ENCODE measurements at regions not wholly inside any gene's neighbourhood (a gene's known extent, or its start where the extent isn't known, plus 50 kb on each side); places are given as distances from the start of the nearest gene placed in this dataset.

DNA sequence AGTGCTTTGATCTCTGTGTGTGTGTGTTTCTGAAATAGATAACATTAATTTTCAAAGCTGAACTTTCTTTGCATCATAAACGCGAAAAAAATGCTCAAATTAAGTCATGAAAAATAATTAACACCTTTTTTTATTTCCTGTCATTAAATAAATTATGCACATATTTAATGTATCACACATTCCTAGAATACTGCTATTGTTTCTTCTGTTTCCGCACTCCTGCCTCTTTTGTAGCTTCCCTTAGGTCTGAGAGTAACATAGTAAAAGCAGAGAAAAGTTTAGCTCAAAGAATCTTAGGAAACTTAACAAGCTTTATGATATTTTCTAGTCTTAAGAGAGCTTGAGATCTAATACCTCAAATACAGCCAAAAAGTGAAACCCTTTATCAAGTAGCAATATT lies 504.2 kb downstream of the JRKL start:
- DNase-seq (ENCODE audit: low read depth), result no peak
- H3K4me3 ChIP-seq (ENCODE audit: low read depth, low read length), result no peak overlapping the region
- TF ChIP-seq CTCF (conservative IDR thresholded peaks at IDR 0.05; ENCODE audit: low read depth, low read length), result no peak

DNA sequence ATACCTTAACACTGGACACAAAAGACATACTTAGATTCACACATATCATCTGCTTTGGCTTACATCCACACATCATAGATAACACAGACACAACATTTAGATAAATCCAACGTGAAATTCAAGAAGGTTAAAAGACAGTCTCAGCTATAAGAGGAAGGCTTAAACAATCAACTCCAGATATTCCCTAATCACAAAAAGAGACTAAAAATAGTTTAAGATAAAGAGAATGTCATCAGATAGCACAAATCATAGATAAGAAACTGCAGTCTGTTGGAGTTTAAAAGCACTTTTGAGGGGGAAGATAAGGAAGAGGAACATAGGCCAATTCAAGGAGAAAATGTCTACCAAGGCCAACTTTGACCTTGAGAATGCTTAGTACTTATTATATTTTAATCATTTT lies 504.8 kb downstream of the JRKL start:
- DNase-seq (ENCODE audit: low read depth), result no peak
- no peak overlapping the region for H3K4me3 ChIP-seq (ENCODE audit: low read depth, low read length)
- TF ChIP-seq CTCF (conservative IDR thresholded peaks at IDR 0.05; ENCODE audit: low read depth, low read length), result no peak

GRCh38 chr11:96899971-96900370 lies 510.2 kb downstream of the JRKL start:
- no peak overlapping the region for H3K4me3 ChIP-seq (ENCODE audit: low read depth, low read length)
- DNase-seq (ENCODE audit: low read depth), result no peak
- TF ChIP-seq CTCF (conservative IDR thresholded peaks at IDR 0.05; ENCODE audit: low read depth, low read length), result no peak

DNA sequence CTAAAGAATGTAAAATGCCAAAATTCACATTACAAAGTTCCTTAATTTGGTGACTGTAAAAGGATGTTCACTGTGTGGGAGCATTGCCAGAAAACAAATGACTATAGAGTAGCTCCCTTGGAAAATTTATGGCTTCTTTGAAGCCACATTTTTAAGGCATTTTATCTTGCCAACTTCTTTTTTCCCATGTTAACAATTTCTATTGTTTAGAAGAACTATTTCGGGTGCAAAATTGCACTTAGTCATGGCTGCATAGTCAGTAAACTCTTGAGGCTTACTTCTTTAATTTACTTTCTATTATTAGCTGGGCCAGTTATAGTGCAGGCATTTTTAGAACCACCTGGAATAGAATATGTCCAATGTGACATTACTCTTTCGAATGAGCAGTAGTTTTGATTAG lies 515.3 kb downstream of the JRKL start:
- no peak for TF ChIP-seq CTCF (conservative IDR thresholded peaks at IDR 0.05; ENCODE audit: low read depth, low read length)
- DNase-seq (ENCODE audit: low read depth), result no peak
- no peak overlapping the region for H3K4me3 ChIP-seq (ENCODE audit: low read depth, low read length)

- no peak for TF ChIP-seq CTCF (conservative IDR thresholded peaks at IDR 0.05; ENCODE audit: low read depth, low read length)
These were observed 515.9 kb downstream of the JRKL start for GRCh38 chr11:96905663-96906062.

GRCh38 chr11:96906476-96906875 lies 516.7 kb downstream of the JRKL start:
- DNase-seq (ENCODE audit: low read depth), result no peak
- no peak overlapping the region for H3K4me3 ChIP-seq (ENCODE audit: low read depth, low read length)
- TF ChIP-seq CTCF (conservative IDR thresholded peaks at IDR 0.05; ENCODE audit: low read depth, low read length), result no peak

More at GRCh38 chr11:96905663-96906062, 515.9 kb downstream of the JRKL start:
- H3K4me3 ChIP-seq (ENCODE audit: low read depth, low read length), result no peak overlapping the region
- DNase-seq (ENCODE audit: low read depth), result no peak

GRCh38 chr11:96925862-96926261 lies 536.0 kb downstream of the JRKL start:
- no peak overlapping the region for H3K4me3 ChIP-seq (ENCODE audit: low read depth, low read length)
- no peak for TF ChIP-seq CTCF (conservative IDR thresholded peaks at IDR 0.05; ENCODE audit: low read depth, low read length)
- DNase-seq (ENCODE audit: low read depth), result no peak
